ENCODE measurements at regions not wholly inside any gene's neighbourhood (a gene's known extent, or its start where the extent isn't known, plus 50 kb on each side); places are given as distances from the start of the nearest gene placed in this dataset.
"Not testable (repeated sequence)": the region's sequence is repeated elsewhere in the genome, so short reads cannot be mapped to it uniquely, and the experiment has no call there.

- DNase-seq, result no peak
Measured at GRCh38 chr6:134821928-134822864, 127.7 kb downstream of the ALDH8A1 start.

DNA sequence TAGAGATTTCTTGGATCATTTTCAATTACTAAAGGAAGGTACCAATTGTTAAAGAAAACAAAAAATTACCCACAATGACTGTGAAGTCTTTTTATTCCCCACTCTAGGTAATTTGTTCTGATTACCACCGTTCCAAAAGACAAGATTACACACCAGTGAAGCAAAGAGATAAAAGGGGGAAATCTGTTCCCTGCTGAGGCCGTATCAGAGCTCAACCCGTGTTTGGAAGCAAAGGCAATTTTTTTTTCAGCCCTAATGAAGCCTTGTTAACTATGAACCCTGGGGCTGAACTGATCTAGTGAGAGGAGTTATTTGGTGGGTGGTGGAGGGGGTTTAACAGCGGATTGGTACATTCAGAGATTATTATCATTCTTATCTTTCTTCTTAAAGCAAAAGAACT, 128.5 kb downstream of the ALDH8A1 start:
- no peak for DNase-seq

GRCh38 chr6:134819863-134820800, 129.8 kb downstream of the ALDH8A1 start:
- no peak for DNase-seq

- no peak for DNase-seq
Measured at GRCh38 chr6:134819236-134819635, 130.7 kb downstream of the ALDH8A1 start.

DNA sequence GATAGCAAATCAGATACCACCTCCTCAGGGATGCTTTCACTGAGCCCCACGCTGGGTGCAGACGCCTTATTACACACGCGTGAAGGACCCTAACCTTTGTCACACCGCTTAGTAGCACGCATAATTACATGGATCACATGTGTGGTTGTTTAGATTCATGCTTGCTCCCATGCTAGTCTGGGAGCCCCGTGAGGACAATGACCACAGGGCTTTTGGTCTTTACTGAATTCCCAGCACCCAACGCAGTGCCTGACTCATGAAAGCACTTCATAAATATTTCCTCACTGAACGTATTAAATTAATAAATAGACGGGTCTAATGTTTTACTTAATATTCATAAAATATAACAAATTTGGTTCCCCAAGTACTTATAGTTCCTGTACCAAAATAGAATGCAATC, 132.5 kb downstream of the ALDH8A1 start:
- no peak for DNase-seq

- no peak for DNase-seq
Measured at GRCh38 chr6:134816780-134817179, 133.1 kb downstream of the ALDH8A1 start.

DNA sequence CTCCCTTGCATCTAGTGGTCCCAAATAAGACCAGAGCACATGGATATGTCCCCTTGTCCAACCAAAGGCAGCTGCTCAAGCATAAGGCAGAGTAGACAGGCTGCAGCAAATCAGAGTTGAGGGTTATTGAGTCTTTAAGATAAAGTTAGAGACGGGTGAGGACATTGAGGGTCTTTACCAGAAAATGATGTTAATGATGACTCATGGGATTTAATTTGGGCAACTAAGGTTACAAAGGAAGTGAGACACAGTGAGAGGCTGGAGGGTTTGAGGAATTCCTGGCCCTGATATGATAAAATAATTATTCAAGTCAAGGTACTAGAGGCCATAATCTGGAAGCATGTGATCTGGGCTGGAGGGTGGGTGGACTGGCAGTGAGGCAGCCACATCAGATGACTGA, 133.6 kb downstream of the ALDH8A1 start:
- no peak for DNase-seq

GRCh38 chr6:134814076-134814695, 135.7 kb downstream of the ALDH8A1 start:
- DNase-seq, result no peak

- DNase-seq, result no peak
Measured at GRCh38 chr6:134813146-134813545, 136.8 kb downstream of the ALDH8A1 start.

- no peak for DNase-seq
Measured at GRCh38 chr6:134810402-134810801, 139.5 kb downstream of the ALDH8A1 start.

GRCh38 chr6:134809130-134809529, 140.8 kb downstream of the ALDH8A1 start:
- no peak for DNase-seq

- no peak for DNase-seq
Measured at GRCh38 chr6:134806180-134806798, 143.6 kb downstream of the ALDH8A1 start.

DNA sequence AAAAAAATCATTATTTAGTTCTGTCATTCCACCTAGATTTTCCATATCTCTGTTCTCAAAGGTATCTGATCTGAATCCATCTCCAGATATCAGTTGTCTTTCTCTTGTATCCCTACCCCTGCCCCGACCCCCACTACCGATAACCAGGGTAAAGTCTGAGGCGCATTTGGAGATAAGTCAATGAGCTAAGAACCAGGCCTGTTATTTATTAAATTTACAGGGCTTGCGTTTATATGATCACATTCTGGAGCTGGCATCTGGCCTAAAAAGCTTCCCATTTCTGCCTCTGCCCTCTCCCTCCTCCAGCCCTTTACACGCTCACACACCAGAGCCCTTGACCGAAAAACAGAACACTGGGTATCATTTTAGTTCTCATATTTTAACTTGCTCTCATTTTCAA, 144.7 kb downstream of the ALDH8A1 start:
- DNase-seq, result no peak

DNA sequence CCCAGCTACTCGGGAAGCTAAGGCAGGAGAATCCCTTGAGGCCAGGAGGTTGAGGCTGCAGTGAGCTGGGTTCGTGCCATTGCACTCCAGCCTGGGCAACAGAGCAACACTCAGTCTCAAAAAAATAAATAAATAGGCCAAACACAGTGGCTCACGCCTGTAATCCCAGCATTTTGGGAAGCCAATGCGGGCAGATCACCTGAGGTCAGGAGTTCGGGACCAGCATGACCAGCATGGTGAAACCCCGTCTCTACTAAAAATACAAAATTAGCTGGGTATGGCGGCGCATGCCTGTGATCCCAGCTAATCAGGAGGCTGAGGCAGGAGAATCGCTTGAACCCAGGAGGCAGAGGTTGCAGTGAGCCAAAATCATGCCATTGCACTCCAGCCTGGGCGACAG, 145.6 kb downstream of the ALDH8A1 start:
- not testable (repeated sequence) for DNase-seq

DNA sequence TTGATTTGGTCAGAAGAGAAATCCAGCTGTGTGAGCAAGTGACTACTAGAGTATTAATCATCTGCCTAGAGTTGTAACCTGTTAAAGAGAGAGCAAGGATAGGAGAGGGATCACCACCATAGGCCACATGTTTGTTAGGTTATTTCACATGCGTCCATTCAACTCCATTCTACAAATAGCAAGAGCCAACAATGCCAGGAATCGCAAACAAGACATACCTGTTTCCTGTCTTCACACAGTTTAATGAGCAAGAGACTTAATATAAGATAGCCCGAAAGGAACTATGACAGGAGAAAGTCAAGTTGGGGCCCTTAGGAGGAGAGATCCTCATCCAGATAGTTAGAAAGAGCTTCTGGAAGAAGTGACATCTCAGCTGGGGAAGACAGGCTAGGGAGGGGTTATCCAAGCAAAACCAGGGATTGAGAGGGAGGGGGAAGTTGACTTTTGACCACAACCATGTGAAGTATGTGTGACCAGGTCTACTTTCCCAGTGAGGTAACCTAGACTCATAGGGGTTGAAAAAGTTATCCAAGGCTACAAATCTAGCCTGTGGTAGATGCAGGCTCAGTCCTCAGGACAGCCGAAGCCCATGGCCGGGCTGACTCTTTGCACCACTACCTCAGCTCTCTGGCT, 147.4 kb downstream of the ALDH8A1 start:
- DNase-seq, result no peak

- no peak for DNase-seq
Measured at GRCh38 chr6:134797400-134798113, 152.3 kb downstream of the ALDH8A1 start.

DNA sequence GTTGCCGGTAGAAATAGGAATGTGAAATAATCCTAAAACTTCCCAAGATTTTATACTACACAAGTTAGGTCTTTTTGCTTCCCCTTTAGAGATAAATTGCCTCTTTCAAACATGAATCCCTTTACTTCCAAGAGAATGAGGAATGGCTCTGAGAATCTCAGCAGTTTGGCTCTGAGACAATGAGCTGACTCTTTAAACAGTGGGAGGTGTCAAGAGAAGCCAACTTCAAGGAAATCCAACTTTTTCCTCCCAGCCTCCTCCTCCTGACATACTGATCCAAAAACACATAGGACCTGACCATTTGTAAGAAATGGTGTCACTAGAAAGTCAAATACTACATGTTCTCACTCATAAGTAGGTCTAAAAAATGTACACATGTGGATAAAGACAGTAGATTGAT, 154.2 kb downstream of the ALDH8A1 start:
- no peak for DNase-seq

DNA sequence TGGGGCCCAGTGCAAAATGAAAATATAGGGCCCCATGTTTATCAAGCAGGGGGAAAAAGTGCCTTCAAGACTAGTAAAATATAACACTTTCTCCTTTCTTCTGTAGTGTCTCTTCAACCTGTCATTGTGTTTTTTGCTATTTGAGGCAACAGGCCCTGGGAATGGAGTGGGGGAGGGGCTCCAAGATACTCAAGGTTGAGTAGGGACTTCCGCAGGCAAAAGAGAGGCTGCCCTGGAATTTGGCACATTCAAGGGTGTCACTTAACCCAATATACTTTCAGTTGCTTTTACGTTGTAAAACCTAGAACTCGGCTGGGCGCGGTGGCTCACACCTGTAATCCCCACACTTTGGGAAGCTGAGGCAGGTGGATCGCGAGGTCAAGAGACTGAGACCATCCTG, 154.9 kb downstream of the ALDH8A1 start:
- DNase-seq, result no peak

DNA sequence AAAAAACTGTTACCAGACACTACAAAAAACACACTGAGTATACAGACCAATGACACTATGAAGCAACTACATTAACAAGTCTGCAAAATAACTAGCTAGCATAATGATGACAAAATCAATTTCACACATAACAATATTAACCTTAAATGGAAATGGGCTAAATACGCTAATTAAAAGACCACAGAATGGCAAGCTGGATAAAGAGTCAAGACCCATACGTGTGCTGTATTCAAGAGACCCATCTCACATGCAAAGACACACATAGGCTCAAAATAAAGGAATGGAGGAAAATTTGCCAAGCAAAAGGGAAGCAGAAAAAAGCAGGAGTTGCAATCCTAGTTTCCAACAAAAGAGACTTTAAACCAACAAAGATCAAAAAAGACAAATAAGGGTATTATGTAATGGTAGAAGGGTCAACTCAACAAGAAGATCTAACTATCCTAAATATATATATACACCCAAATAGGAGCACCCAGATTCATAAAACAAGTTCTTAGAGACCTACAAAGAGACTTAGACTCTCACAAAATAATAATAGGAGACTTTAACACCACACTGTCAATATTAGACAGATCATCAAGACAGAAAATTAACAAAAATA, 158.6 kb downstream of the ALDH8A1 start:
- not testable (repeated sequence) for DNase-seq

DNA sequence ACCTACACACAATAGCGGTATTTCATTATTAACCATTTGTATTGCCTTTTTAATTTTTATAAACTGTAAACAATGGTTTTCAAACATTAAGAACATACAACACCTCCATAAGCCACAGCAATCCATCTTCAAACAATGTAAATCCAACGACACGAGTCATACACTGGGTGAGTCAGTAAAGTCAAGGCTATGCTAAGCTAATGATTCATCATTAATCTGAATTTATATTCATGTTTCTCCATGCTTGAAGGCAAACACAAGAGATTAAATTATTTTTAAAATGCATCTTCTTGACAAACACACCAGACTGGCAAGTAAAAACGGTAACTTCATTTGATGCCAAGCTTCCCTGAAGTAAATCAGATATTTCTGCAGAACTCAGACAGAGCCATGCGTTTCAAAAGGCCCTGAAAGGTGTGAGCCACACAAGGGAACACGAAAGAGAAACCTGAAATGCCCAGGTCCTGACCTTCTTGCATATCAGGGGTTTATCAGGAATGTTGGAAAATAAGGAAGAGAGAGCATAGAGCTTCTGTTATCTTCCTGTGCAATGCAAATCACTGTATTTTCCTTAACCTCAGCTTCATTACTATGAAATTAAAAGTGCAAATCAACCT, 162.5 kb downstream of the ALDH8A1 start:
- DNase-seq, result no peak

DNA sequence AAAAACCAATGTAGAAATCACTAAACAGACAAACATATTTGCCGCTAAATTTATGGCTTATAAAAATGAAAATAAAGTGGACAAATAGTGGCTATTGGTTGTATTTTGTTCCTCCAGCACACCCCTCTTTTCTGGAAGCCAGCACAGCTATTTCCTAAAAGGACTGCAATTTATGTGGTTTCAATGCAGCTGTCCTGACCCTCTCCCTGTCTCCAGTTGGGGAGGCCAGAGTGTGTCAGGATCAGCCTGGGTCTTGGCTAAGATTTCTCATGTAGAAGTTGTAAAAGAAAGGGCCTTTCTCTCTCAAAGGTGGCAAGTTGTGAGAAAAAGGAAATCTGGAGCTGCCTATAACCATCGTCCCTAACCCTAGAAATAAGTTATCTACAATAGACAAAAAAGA, 165.6 kb downstream of the ALDH8A1 start:
- DNase-seq, result no peak
